PC-9 (cell line): ENCODE measurements at regions not wholly inside any gene's neighbourhood (a gene's known extent, or its start where the extent isn't known, plus 50 kb on each side); places are given as distances from the start of the nearest gene placed in this dataset.

Experiments
- BruUV-seq: library from RNA; stranded (reverse); fragments of 400-500 nt; replicated peaks from 2 replicates; lab custom pipeline; 2021; lab: Mats Ljungman, UMichigan
- CTCF ChIA-PET: fragments of 300-600 bp; sonication (Branson Sonifier 250); formaldehyde crosslinking; loops from one replicate; lab custom pipeline; 2022; ENCODE audit warnings: antibody characterized with exemption; lab: Charles Lee
- POLR2A ChIA-PET: fragments of 300-600 bp; sonication (Branson Sonifier 250); formaldehyde crosslinking; loops from one replicate; lab custom pipeline; 2022; ENCODE audit warnings: antibody characterized with exemption; ENCODE audit not compliant: unreplicated experiment; lab: Charles Lee
- DNase-seq, 2 experiments: peaks; one replicate each; pipeline versions ENCODE4 v3.0.0 to v3.0.0-alpha.2; 2015 to 2022; ENCODE audit warnings: mixed read lengths in 1 of 2
- H2AFZ ChIP-seq: fragments of 200-600 bp; sonication (generic); 2 replicates; pipeline ENCODE4 v1.8.1; 2017; ENCODE audit warnings: antibody characterized with exemption
- H3F3A ChIP-seq: fragments of 200-600 bp; sonication (generic); 2 replicates; pipeline ENCODE4 v1.8.1; 2017; ENCODE audit warnings: antibody characterized with exemption, mild to moderate bottlenecking, low read depth; ENCODE audit not compliant: insufficient read depth
- H3K27ac ChIP-seq: fragments of 200-600 bp; sonication (generic); 2 replicates; pipeline ENCODE4 v1.6.1; 2016; ENCODE audit warnings: mixed run types
- H3K27me3 ChIP-seq: fragments of 200-600 bp; sonication (generic); 2 replicates; pipeline ENCODE4 v1.6.1; 2016; ENCODE audit warnings: low read depth, mixed run types; ENCODE audit not compliant: insufficient read depth
- H3K36me3 ChIP-seq: fragments of 200-600 bp; sonication (generic); 2 replicates; pipeline ENCODE4 v1.6.1; 2016; ENCODE audit warnings: low read depth, mixed run types
- H3K4me1 ChIP-seq: fragments of 200-600 bp; sonication (generic); replicated peaks from 2 replicates; pipeline ENCODE4 v1.6.1; 2016; ENCODE audit warnings: mixed run types; ENCODE audit not compliant: insufficient read depth
- H3K4me2 ChIP-seq: fragments of 200-600 bp; sonication (generic); 2 replicates; pipeline ENCODE4 v1.6.1; 2017; ENCODE audit warnings: mixed run types
- H3K4me3 ChIP-seq: fragments of 200-600 bp; sonication (generic); 2 replicates; pipeline ENCODE4 v1.6.1; 2016; ENCODE audit warnings: mixed run types
- H3K79me2 ChIP-seq: fragments of 200-600 bp; sonication (generic); 2 replicates; pipeline ENCODE4 v1.6.1; 2017; ENCODE audit warnings: low read depth, mixed run types
- H3K9me2 ChIP-seq: fragments of 200-600 bp; sonication (generic); 2 replicates; pipeline ENCODE4 v1.8.1; 2017; ENCODE audit warnings: mild to moderate bottlenecking; ENCODE audit not compliant: insufficient read depth
- H3K9me3 ChIP-seq: fragments of 200-600 bp; sonication (generic); 2 replicates; pipeline ENCODE4 v1.8.1; 2016; ENCODE audit warnings: low read depth; ENCODE audit not compliant: insufficient read depth
- H4K20me1 ChIP-seq: fragments of 200-600 bp; sonication (generic); 2 replicates; pipeline ENCODE4 v1.8.1; 2017; ENCODE audit not compliant: insufficient read depth
- EZH2 ChIP-seq: fragments of 200-600 bp; sonication (generic); IDR thresholded peaks from 2 replicates; pipeline ENCODE4 v1.8.0; 2017; ENCODE audit warnings: antibody characterized with exemption, low read depth
- intact Hi-C: fragments of 100-400 bp; cut with micrococcal nuclease; formaldehyde crosslinking; loops from one replicate; pipeline ENCODE4 v1.10.0; 2022; ENCODE audit not compliant: unreplicated experiment
- TF ChIP-seq, protein P1 (sequence below): fragments of 200-600 bp; sonication (generic); conservative IDR thresholded peaks from 2 replicates; pipeline ENCODE4 v1.6.1; 2017; ENCODE audit warnings: mixed run types, antibody characterized with exemption, mild to moderate bottlenecking, moderate library complexity

DNA sequence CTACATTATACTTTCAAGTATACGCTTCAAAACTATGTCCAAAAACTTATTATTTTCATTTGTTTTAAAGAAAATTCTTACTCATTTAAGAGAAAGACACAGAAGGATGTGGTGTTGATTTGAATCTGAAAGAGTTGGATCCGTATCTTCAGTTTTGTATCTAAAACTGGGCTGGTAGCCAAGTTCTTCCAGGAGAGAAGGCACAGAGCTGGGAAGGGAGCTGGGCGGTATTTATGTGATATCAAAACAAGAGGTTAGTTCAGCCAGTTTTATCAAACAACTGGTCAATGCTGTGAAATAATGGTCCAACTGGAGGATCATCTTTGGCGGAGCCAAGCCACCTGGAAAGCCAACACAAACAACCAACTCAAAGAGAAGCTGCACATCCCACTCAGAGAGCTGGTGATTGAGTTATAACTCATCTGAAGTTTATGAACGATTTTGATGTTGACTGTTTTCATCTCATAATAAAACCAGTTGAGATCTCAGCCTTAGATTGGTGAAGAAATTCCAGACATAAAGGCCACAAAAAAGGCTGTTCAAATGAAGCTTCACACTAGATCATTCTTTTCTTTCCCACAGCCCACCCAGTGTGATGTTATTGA, 489.6 kb upstream of the RASGRP1 start:
- H4K20me1 ChIP-seq: no peaks in the 10 kb centered on the region
- H3K4me3 ChIP-seq: no peak overlapping the region
- no peaks in the 10 kb centered on the region for H3F3A ChIP-seq
- intact Hi-C loops: no loop called here
- H3K4me2 ChIP-seq: no peak overlapping the region
- DNase-seq: no peak
- no peaks in the 10 kb centered on the region for H3K9me2 ChIP-seq
- ChIA-PET POLR2A (no interaction called here), CTCF (no interaction called here)
- H3K9me3 ChIP-seq: no peaks in the 10 kb centered on the region
- H3K27ac ChIP-seq: no peak overlapping the region
- no peaks in the 10 kb centered on the region for H3K36me3 ChIP-seq
- TF ChIP-seq, protein P1, sequence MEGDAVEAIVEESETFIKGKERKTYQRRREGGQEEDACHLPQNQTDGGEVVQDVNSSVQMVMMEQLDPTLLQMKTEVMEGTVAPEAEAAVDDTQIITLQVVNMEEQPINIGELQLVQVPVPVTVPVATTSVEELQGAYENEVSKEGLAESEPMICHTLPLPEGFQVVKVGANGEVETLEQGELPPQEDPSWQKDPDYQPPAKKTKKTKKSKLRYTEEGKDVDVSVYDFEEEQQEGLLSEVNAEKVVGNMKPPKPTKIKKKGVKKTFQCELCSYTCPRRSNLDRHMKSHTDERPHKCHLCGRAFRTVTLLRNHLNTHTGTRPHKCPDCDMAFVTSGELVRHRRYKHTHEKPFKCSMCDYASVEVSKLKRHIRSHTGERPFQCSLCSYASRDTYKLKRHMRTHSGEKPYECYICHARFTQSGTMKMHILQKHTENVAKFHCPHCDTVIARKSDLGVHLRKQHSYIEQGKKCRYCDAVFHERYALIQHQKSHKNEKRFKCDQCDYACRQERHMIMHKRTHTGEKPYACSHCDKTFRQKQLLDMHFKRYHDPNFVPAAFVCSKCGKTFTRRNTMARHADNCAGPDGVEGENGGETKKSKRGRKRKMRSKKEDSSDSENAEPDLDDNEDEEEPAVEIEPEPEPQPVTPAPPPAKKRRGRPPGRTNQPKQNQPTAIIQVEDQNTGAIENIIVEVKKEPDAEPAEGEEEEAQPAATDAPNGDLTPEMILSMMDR: no peak
- no peaks in the 10 kb centered on the region for H3K27me3 ChIP-seq
- BruUV-seq: no TSS peak
- H3K79me2 ChIP-seq: no peaks in the 10 kb centered on the region
- H2AFZ ChIP-seq: no peak overlapping the region
- no peaks in the 10 kb centered on the region for H3K4me1 ChIP-seq

GRCh38 chr15:39056357-39056756, 491.7 kb upstream of the RASGRP1 start:
- POLR2A ChIA-PET: no interaction called here

DNA sequence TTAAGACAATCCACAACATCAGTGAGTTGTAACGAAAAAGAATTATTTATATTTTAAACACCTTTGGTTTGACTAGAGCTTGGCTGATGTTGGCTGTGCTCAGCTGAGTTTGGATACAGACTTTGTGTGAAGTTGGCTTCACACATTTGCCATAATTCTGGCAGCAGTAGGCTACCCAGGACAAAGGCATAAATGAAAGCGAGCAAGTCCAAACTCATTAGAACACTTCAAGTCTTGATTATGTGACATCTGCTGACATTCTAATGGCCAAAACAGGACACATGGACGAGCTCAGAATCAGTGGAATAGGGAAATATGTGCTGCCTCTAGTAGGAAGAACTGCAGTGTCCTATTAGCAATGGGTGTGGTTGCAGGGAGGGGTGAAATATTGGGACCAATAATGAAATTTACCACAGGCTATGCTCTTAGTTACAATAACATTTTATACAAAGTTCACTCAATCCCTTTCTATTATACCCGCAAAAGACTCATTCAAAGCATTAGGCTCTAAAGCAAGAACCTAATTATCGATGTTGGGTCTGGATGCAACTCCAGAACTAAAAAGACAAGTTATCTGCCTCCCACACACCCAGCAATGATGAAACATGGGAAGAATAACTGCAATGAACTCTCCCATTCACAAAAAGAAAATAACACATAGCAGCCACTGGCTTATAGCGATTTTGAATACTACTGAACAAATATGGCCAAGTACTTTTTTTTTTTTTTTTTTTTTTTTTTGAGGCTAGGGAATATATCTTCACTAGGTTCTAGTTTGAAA, 493.9 kb upstream of the RASGRP1 start:
- no peaks in the 10 kb centered on the region for H3K36me3 ChIP-seq
- BruUV-seq: no TSS peak
- H3F3A ChIP-seq: no peaks in the 10 kb centered on the region
- no peak overlapping the region for H3K4me2 ChIP-seq
- H3K9me3 ChIP-seq: no peaks in the 10 kb centered on the region
- no peak for DNase-seq
- no peaks in the 10 kb centered on the region for H3K79me2 ChIP-seq
- H3K27ac ChIP-seq: no peak overlapping the region
- H3K27me3 ChIP-seq: no peaks in the 10 kb centered on the region
- H3K4me3 ChIP-seq: no peak overlapping the region
- no peak overlapping the region for H2AFZ ChIP-seq
- H3K9me2 ChIP-seq: no peaks in the 10 kb centered on the region
- TF ChIP-seq EZH2: no peak
- TF ChIP-seq, protein P1: no peak
- no peaks in the 10 kb centered on the region for H4K20me1 ChIP-seq
- intact Hi-C loops: no loop called here
- ChIA-PET POLR2A (no interaction called here), CTCF (no interaction called here)
- H3K4me1 ChIP-seq: no peaks in the 10 kb centered on the region

More at GRCh38 chr15:39056357-39056756, 491.7 kb upstream of the RASGRP1 start:
- Histone ChIP-seq H3K4me2 (no peak overlapping the region), H3K27me3 (no peaks in the 10 kb centered on the region), H2AFZ (no peak overlapping the region), H3K9me2 (no peaks in the 10 kb centered on the region), H3K36me3 (no peaks in the 10 kb centered on the region), H3K79me2 (no peaks in the 10 kb centered on the region), H3F3A (no peaks in the 10 kb centered on the region), H3K4me3 (no peak overlapping the region), H3K27ac (no peak overlapping the region), H3K4me1 (no peaks in the 10 kb centered on the region), H3K9me3 (no peaks in the 10 kb centered on the region), H4K20me1 (no peaks in the 10 kb centered on the region)
- intact Hi-C loops: no loop called here
- DNase-seq: no peak
- BruUV-seq: no TSS peak
- CTCF ChIA-PET: no interaction called here
- TF ChIP-seq, protein P1: no peak
- TF ChIP-seq EZH2: no peak
